Keratinocyte (primary cell): ENCODE measurements at regions not wholly inside any gene's neighbourhood (a gene's known extent, or its start where the extent isn't known, plus 50 kb on each side); places are given as distances from the start of the nearest gene placed in this dataset.

ENCODE experiments used
- DNase-seq: peaks from one replicate; pipeline ENCODE4 v3.0.0-alpha.2; 2011; ENCODE audit warnings: low read depth, missing footprints, low spot score
- FAIRE-seq: peaks from 2 replicates; lab custom pipeline; 2011; peaks lifted over from hg19 to GRCh38; lab: Jason Lieb, UNC
- H2AFZ ChIP-seq: 2 replicates; pipeline ENCODE4 v1.6.0; 2012; ENCODE audit warnings: low read length, control low read depth, inconsistent platforms; ENCODE audit not compliant: control insufficient read depth
- H3K27ac ChIP-seq: 2 replicates; pipeline ENCODE4 v1.5.1; 2011; ENCODE audit warnings: low read length; ENCODE audit not compliant: control insufficient read depth, insufficient read depth
- H3K27me3 ChIP-seq: 3 replicates; pipeline ENCODE4 v1.6.0; 2011; ENCODE audit warnings: low read length; ENCODE audit not compliant: control insufficient read depth, insufficient read depth; ENCODE audit errors: extremely low read depth
- H3K36me3 ChIP-seq, 2 experiments: 2 replicates in 1 of 2; 3 replicates in 1 of 2; pipeline ENCODE4 v1.5.1; 2011; ENCODE audit warnings: low read length in 2 of 2, mild to moderate bottlenecking in 1 of 2; ENCODE audit not compliant: control insufficient read depth in 2 of 2, insufficient read depth in 2 of 2; ENCODE audit errors: extremely low read depth in 1 of 2
- H3K4me1 ChIP-seq: 3 replicates; pipeline ENCODE4 v1.5.1; 2011; ENCODE audit warnings: low read length; ENCODE audit not compliant: control insufficient read depth, insufficient read depth; ENCODE audit errors: extremely low read depth
- H3K4me2 ChIP-seq: 3 replicates; pipeline ENCODE4 v1.6.0; 2011; ENCODE audit warnings: low read depth, low read length; ENCODE audit not compliant: control insufficient read depth, insufficient read depth; ENCODE audit errors: extremely low read depth
- H3K4me3 ChIP-seq, 3 experiments: fragments of 200-600 bp in 1 of 3; sonication (generic) in 1 of 3; 2 replicates in 2 of 3; 3 replicates in 1 of 3; pipeline ENCODE4 v1.5.1; 2011 to 2016; ENCODE audit warnings: low read length in 3 of 3, mild to moderate bottlenecking in 3 of 3, control low read depth in 2 of 3, inconsistent platforms in 1 of 3, low read depth in 1 of 3, mixed read lengths in 1 of 3, mixed run types in 1 of 3, moderate library complexity in 1 of 3; ENCODE audit not compliant: control insufficient read depth in 2 of 3, insufficient read depth in 2 of 3; ENCODE audit errors: extremely low read depth in 1 of 3
- H3K79me2 ChIP-seq: 2 replicates; pipeline ENCODE4 v1.6.0; 2012; ENCODE audit warnings: low read length; ENCODE audit not compliant: control insufficient read depth, insufficient read depth
- H3K9ac ChIP-seq: 3 replicates; pipeline ENCODE4 v1.6.0; 2011; ENCODE audit warnings: low read length; ENCODE audit not compliant: control insufficient read depth, insufficient read depth; ENCODE audit errors: extremely low read depth
- H3K9me1 ChIP-seq: 3 replicates; pipeline ENCODE4 v1.6.0; 2011; ENCODE audit warnings: low read length; ENCODE audit not compliant: control insufficient read depth, insufficient read depth; ENCODE audit errors: extremely low read depth
- H3K9me3 ChIP-seq: 2 replicates; pipeline ENCODE4 v1.5.1; 2012; ENCODE audit warnings: low read depth, low read length; ENCODE audit not compliant: control insufficient read depth
- H4K20me1 ChIP-seq: 3 replicates; pipeline ENCODE4 v1.6.0; 2011; ENCODE audit warnings: low read length; ENCODE audit not compliant: control insufficient read depth, insufficient read depth; ENCODE audit errors: extremely low read depth
- EZH2 ChIP-seq: IDR thresholded peaks from one replicate; pipeline ENCODE4 v1.6.1; 2012; ENCODE audit warnings: inconsistent platforms, mild to moderate bottlenecking, low read length, moderate library complexity
- dilution Hi-C: fragments of 300-500 bp; cut with MboI; formaldehyde crosslinking; loops from one replicate; pipeline ENCODE4 v1.7.0; 2020; ENCODE audit warnings: low sequenced_read_pairs; ENCODE audit not compliant: extremely low pct_ligation_motif_present
- TF ChIP-seq, protein P1 (sequence below), 3 experiments: IDR thresholded peaks in 1 of 3; conservative IDR thresholded peaks in 1 of 3; optimal IDR thresholded peaks in 1 of 3; 2 replicates in 2 of 3; 3 replicates in 1 of 3; pipeline versions ENCODE3 to v1.5.1; 2011; ENCODE audit warnings: low read length in 3 of 3, mild to moderate bottlenecking in 3 of 3, moderate library complexity in 2 of 3, control low read depth in 1 of 3, inconsistent platforms in 1 of 3; ENCODE audit not compliant: insufficient read depth in 2 of 3; ENCODE audit errors: extremely low read depth in 1 of 3

DNA sequence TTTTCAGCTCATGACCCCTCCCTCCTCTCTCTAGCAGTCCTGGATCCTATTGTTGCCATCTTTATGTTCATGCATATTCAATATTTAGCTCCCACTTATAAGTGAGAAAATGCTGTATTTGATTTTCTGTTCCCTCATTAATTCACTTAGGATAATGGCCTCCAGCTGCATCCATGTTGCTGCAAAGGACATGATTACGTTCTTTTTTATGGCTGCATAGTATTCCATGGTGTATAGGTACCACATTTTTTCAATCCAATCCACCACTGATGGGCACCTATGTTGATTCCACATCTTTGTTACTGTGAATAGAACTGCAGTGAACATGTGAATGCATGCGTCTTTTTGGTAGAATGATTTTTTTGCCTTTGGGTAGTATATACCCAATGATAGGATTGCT lies 188.4 kb downstream of the FOXL1 start:
- TF ChIP-seq EZH2, result no peak
- TF ChIP-seq, protein P1, sequence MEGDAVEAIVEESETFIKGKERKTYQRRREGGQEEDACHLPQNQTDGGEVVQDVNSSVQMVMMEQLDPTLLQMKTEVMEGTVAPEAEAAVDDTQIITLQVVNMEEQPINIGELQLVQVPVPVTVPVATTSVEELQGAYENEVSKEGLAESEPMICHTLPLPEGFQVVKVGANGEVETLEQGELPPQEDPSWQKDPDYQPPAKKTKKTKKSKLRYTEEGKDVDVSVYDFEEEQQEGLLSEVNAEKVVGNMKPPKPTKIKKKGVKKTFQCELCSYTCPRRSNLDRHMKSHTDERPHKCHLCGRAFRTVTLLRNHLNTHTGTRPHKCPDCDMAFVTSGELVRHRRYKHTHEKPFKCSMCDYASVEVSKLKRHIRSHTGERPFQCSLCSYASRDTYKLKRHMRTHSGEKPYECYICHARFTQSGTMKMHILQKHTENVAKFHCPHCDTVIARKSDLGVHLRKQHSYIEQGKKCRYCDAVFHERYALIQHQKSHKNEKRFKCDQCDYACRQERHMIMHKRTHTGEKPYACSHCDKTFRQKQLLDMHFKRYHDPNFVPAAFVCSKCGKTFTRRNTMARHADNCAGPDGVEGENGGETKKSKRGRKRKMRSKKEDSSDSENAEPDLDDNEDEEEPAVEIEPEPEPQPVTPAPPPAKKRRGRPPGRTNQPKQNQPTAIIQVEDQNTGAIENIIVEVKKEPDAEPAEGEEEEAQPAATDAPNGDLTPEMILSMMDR (optimal IDR thresholded peaks at IDR 0.05 in 1 of 3, IDR thresholded peaks at IDR 0.05 in 1 of 3, conservative IDR thresholded peaks at IDR 0.05 in 1 of 3; ENCODE audit: extremely low read depth in 1 of 3, insufficient read depth in 2 of 3, low read length in 3 of 3), result no peak
- peaks cover 27% of the 10 kb centered on the region for H3K27me3 ChIP-seq
- H3K79me2 ChIP-seq, result no peaks in the 10 kb centered on the region
- H3K9me3 ChIP-seq, result no peaks in the 10 kb centered on the region
- H3K36me3 ChIP-seq, result no peaks in the 10 kb centered on the region
- H4K20me1 ChIP-seq, result no peaks in the 10 kb centered on the region
- no peak overlapping the region for H2AFZ ChIP-seq
- H3K27ac ChIP-seq, result no peak overlapping the region
- no peaks in the 10 kb centered on the region for H3K9me1 ChIP-seq
- H3K4me2 ChIP-seq, result no peak overlapping the region
- DNase-seq (no peak), FAIRE-seq (no peak)
- H3K9ac ChIP-seq, result no peak overlapping the region
- peaks cover 2% of the 10 kb centered on the region for H3K4me1 ChIP-seq
- dilution Hi-C loops, result no loop called here
- H3K4me3 ChIP-seq, result no peak overlapping the region

DNA sequence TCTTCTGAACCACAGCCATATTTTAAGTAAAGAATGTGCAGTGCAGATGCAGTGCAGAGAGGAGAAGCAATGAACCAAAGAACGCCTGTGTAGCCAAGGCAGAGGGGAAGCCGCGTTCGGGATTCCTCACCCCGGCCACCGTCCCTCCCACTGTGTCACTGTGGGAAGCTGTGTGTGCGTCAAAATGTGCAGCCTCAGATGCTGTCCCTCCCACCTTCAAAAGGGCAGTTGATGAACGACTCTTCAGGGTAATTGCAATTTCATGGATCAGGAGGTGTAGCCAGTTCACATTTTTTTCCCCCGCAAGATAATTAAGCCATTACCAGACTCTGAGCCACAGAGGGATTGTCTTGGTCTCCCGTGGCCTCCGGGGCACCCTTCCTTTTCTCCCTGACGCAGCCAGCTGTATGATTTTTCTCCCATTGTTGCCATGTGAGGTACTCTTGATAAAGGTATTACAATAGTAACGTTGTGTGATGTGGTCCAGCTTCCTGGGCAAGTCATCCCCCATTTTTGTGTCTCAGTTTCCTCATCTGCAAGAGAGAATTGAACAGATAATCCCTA lies 190.0 kb downstream of the FOXL1 start:
- Histone ChIP-seq H3K4me2 (no peak overlapping the region), H3K9ac (no peak overlapping the region), H3K79me2 (no peaks in the 10 kb centered on the region), H4K20me1 (no peaks in the 10 kb centered on the region), H3K27ac (no peak overlapping the region), H3K36me3 (no peaks in the 10 kb centered on the region), H3K9me3 (no peaks in the 10 kb centered on the region), H2AFZ (no peak overlapping the region), H3K4me1 (peaks cover 7% of the 10 kb centered on the region), H3K27me3 (peaks cover 22% of the 10 kb centered on the region), H3K9me1 (no peaks in the 10 kb centered on the region), H3K4me3 (no peak overlapping the region)
- dilution Hi-C loops, result no loop called here
- FAIRE-seq, result no peak
- TF ChIP-seq, protein P1 (optimal IDR thresholded peaks at IDR 0.05 in 1 of 3, IDR thresholded peaks at IDR 0.05 in 1 of 3, conservative IDR thresholded peaks at IDR 0.05 in 1 of 3; ENCODE audit: extremely low read depth in 1 of 3, insufficient read depth in 2 of 3, low read length in 3 of 3), result peak in 1 of 3 experiments; percentile 9
- TF ChIP-seq EZH2, result no peak
- no peak for DNase-seq
